K562 (cell line): ENCODE measurements at regions not wholly inside any gene's neighbourhood (a gene's known extent, or its start where the extent isn't known, plus 50 kb on each side); places are given as distances from the start of the nearest gene placed in this dataset.

Experiments
- ATAC-seq: fragments of 200-7000 bp; cut with Tn5 transposase; 3 replicates; pipeline ENCODE4 v1.9.1; 2020; ENCODE audit warnings: moderate library complexity
- BruUV-seq: library from RNA; stranded (reverse); fragments of 400-500 nt; replicated peaks from 2 replicates; lab custom pipeline; 2021; lab: Mats Ljungman, UMichigan
- CTCF ChIA-PET: fragments of 300-600 bp; formaldehyde crosslinking; extraction: SDS; loops from one replicate; lab custom pipeline; 2021; ENCODE audit warnings: low intra/inter-chr PET ratio; lab: Yijun Ruan, JAX
- POLR2A ChIA-PET: fragments of 300-600, 350-650 bp; sonication (Branson Sonifier 250); formaldehyde crosslinking; extraction: SDS; loops from one replicate; lab custom pipeline; 2021; ENCODE audit warnings: antibody characterized with exemption, inconsistent platforms; lab: Yijun Ruan, JAX
- DNase-seq, 4 experiments: peaks; one replicate each; pipeline versions ENCODE4 v3.0.0 to v3.0.0-alpha.2; 2011 to 2018; ENCODE audit warnings: low spot score in 3 of 4, mixed read lengths in 3 of 4; ENCODE audit errors: extremely low read depth in 1 of 4
- FAIRE-seq: peaks from 2 replicates; lab custom pipeline; 2011; peaks lifted over from hg19 to GRCh38; lab: Jason Lieb, UNC
- H2AFZ ChIP-seq: 2 replicates; pipeline ENCODE4 v1.6.0; 2011; ENCODE audit warnings: low read depth, low read length, control low read depth, inconsistent platforms
- H3K27ac ChIP-seq: fragments of 200-600 bp; 3 replicates; pipeline ENCODE4 v1.8.0; 2011; ENCODE audit warnings: low read depth, mild to moderate bottlenecking, control low read depth, inconsistent platforms, low read length, moderate library complexity, mixed read lengths; ENCODE audit errors: extremely low read depth
- H3K27me3 ChIP-seq, 2 experiments: fragments of 300-600 bp in 1 of 2; 2 replicates in 1 of 2; 3 replicates in 1 of 2; pipeline versions ENCODE4 v1.6.0 to v1.8.0; 2011; ENCODE audit warnings: inconsistent platforms in 2 of 2, low read length in 2 of 2, mild to moderate bottlenecking in 1 of 2, mixed read lengths in 1 of 2, moderate library complexity in 1 of 2; ENCODE audit not compliant: control insufficient read depth in 2 of 2, insufficient read depth in 2 of 2
- H3K36me3 ChIP-seq: fragments of 300-600 bp; 3 replicates; pipeline ENCODE4 v1.8.0; 2011; ENCODE audit warnings: mild to moderate bottlenecking, low read length, inconsistent platforms; ENCODE audit not compliant: control insufficient read depth, insufficient read depth
- H3K4me1 ChIP-seq, 2 experiments: fragments of 200-600 bp in 1 of 2; replicated peaks in 1 of 2; 2 replicates in 1 of 2; 3 replicates in 1 of 2; pipeline versions ENCODE4 v1.5.1 to v1.8.0; 2011; ENCODE audit warnings: inconsistent platforms in 2 of 2, low read length in 2 of 2, mild to moderate bottlenecking in 1 of 2, mixed read lengths in 1 of 2, moderate library complexity in 1 of 2; ENCODE audit not compliant: control insufficient read depth in 2 of 2, insufficient read depth in 2 of 2
- H3K4me2 ChIP-seq: 2 replicates; pipeline ENCODE4 v1.6.1; 2011; ENCODE audit warnings: low read length, control low read depth, inconsistent platforms, mixed read lengths; ENCODE audit not compliant: insufficient read depth
- H3K4me3 ChIP-seq: fragments of 200-600 bp; sonication (generic), shearing (Covaris generic); 2 replicates; pipeline ENCODE4 v1.5.1; 2016; ENCODE audit warnings: control low read depth, inconsistent platforms
- H3K79me2 ChIP-seq: fragments of 200-600 bp; 3 replicates; pipeline ENCODE4 v1.8.0; 2011; ENCODE audit warnings: low read length, inconsistent platforms; ENCODE audit not compliant: control insufficient read depth, insufficient read depth
- H3K9ac ChIP-seq, 2 experiments: 2 replicates each; pipeline versions ENCODE4 v1.6.0 to v1.6.1; 2011; ENCODE audit warnings: low read depth in 2 of 2, low read length in 2 of 2, control low read depth in 1 of 2, inconsistent platforms in 1 of 2, mild to moderate bottlenecking in 1 of 2, mixed read lengths in 1 of 2; ENCODE audit not compliant: insufficient read depth in 1 of 2
- H3K9me1 ChIP-seq: one replicate; pipeline ENCODE4 v1.6.0; 2011; ENCODE audit warnings: inconsistent platforms, mild to moderate bottlenecking, low read length, moderate library complexity; ENCODE audit not compliant: control insufficient read depth, insufficient read depth
- H3K9me3 ChIP-seq: replicated peaks from 2 replicates; pipeline ENCODE4 v1.5.1; 2011; ENCODE audit warnings: low read depth, low read length, inconsistent platforms; ENCODE audit not compliant: control insufficient read depth, insufficient read depth
- H4K20me1 ChIP-seq: replicated peaks from 2 replicates; pipeline ENCODE4 v1.6.1; 2011; ENCODE audit warnings: low read length, inconsistent platforms, mixed read lengths; ENCODE audit not compliant: control insufficient read depth, insufficient read depth
- FOXM1 ChIP-seq, 2 experiments: fragments of 450-650 bp in 1 of 2; sonication (generic) in 1 of 2; formaldehyde crosslinking in 1 of 2; IDR thresholded peaks; 2 replicates each; pipeline versions ENCODE4 v1.6.1 to v1.9.0; 2017 to 2022; ENCODE audit warnings: low read depth in 2 of 2, mild to moderate bottlenecking in 2 of 2, missing genetic modification reagents in 1 of 2, moderate library complexity in 1 of 2
- PRPF4 ChIP-seq: fragments of 200-400 bp; formaldehyde crosslinking; IDR thresholded peaks from one replicate; pipeline ENCODE4 v1.6.1; 2017; ENCODE audit warnings: low read length, low read depth, mild to moderate bottlenecking; ENCODE audit not compliant: insufficient read depth, poor library complexity, severe bottlenecking
- PTTG1 ChIP-seq: fragments of 450-650 bp; IDR thresholded peaks from 2 replicates; pipeline ENCODE4 v1.6.1; 2016; ENCODE audit warnings: low read depth, mild to moderate bottlenecking, missing genetic modification characterization, missing compliant biosample characterization
- RBBP5 ChIP-seq: fragments of 200-600 bp; sonication (generic); IDR thresholded peaks from 2 replicates; pipeline ENCODE4 v1.6.1; 2012; ENCODE audit warnings: borderline replicate concordance, mild to moderate bottlenecking, low read length, control low read depth, inconsistent platforms; ENCODE audit not compliant: insufficient read depth, poor library complexity, severe bottlenecking
- THRA ChIP-seq: fragments of 450-650 bp; IDR thresholded peaks from 2 replicates; pipeline ENCODE4 v1.6.1; 2017; ENCODE audit warnings: mild to moderate bottlenecking, moderate library complexity
- ZBTB40 ChIP-seq, 2 experiments: fragments of 450-650 bp in 1 of 2; sonication (generic) in 1 of 2; formaldehyde crosslinking in 1 of 2; IDR thresholded peaks; 2 replicates each; pipeline versions ENCODE4 v1.7.1 to v1.9.0; 2016 to 2022; ENCODE audit warnings: inconsistent platforms in 1 of 2, mild to moderate bottlenecking in 1 of 2, missing genetic modification reagents in 1 of 2
- ZFX ChIP-seq: sonication (generic); formaldehyde crosslinking; IDR thresholded peaks from 2 replicates; pipeline ENCODE4 v1.8.0; 2022; ENCODE audit warnings: mild to moderate bottlenecking, missing genetic modification reagents, moderate library complexity
- WGBS: fragments of 100-300 bp; shearing (Covaris generic); methylation state at CpG from one replicate; pipeline ENCODE4 v1.1.6; 2016; ENCODE audit warnings: low coverage, mixed read lengths; ENCODE audit not compliant: insufficient coverage; ENCODE audit errors: missing lambda C conversion rate; 5-methylcytosine and 5-hydroxymethylcytosine counted together
- in situ Hi-C: fragments of 300-500 bp; cut with MboI; formaldehyde crosslinking; loops from 4 replicates; pipeline ENCODE4 v1.15.0; 2018; ENCODE audit warnings: inconsistent platforms, mixed read lengths
- intact Hi-C: fragments of 100-400 bp; cut with micrococcal nuclease; formaldehyde crosslinking; loops from 2 replicates; pipeline ENCODE4 v1.14.2; 2022

- in situ Hi-C loops, result no loop called here
- TF ChIP-seq FOXM1 (IDR thresholded peaks at IDR 0.05; ENCODE audit: low read depth) (no peak), FOXM1 (CRISPR knock-in tag; IDR thresholded peaks at IDR 0.05; ENCODE audit: low read depth) (no peak), ZFX (no peak), ZBTB40 (IDR thresholded peaks at IDR 0.05) (no peak), ZBTB40 (CRISPR knock-in tag; IDR thresholded peaks at IDR 0.05) (no peak), PTTG1 (tag) (no peak), PRPF4 (no peak), RBBP5 (no peak), THRA (no peak)
Observed at GRCh38 chr16:64412578-64413280, 709.1 kb downstream of the CDH11 start.

More at GRCh38 chr16:64412578-64413280, 709.1 kb downstream of the CDH11 start:
- Histone ChIP-seq H3K4me3 (no peak overlapping the region), H3K79me2 (no peaks in the 10 kb centered on the region), H3K9ac (no peak overlapping the region), H3K9me1 (no peaks in the 10 kb centered on the region), H3K9me3 (peaks cover 2% of the 10 kb centered on the region; the same call in 1 of the 2 replicates), H3K4me2 (no peak overlapping the region), H3K36me3 (no peaks in the 10 kb centered on the region), H3K27ac (no peak overlapping the region), H3K27me3 (no peaks in the 10 kb centered on the region), H2AFZ (no peak overlapping the region), H4K20me1 (no peaks in the 10 kb centered on the region), H3K4me1 (no peaks in the 10 kb centered on the region)
- intact Hi-C loops, result no loop called here
- POLR2A ChIA-PET, result no interaction called here
- DNase-seq (no peak), FAIRE-seq (no peak), ATAC-seq (no peak)
- WGBS, result 0% methylated on average over 2 of the region's 2 CpGs
- CTCF ChIA-PET, result no interaction called here
- BruUV-seq, result no TSS peak
